K562 (cell line): ENCODE measurements at regions not wholly inside any gene's neighbourhood (a gene's known extent, or its start where the extent isn't known, plus 50 kb on each side); places are given as distances from the start of the nearest gene placed in this dataset.

Source experiments
- ATAC-seq: fragments of 200-7000 bp; cut with Tn5 transposase; 3 replicates; pipeline ENCODE4 v1.9.1; 2020; ENCODE audit warnings: moderate library complexity
- BruUV-seq: library from RNA; stranded (reverse); fragments of 400-500 nt; replicated peaks from 2 replicates; lab custom pipeline; 2021; lab: Mats Ljungman, UMichigan
- CTCF ChIA-PET: fragments of 300-600 bp; formaldehyde crosslinking; extraction: SDS; loops from one replicate; lab custom pipeline; 2021; ENCODE audit warnings: low intra/inter-chr PET ratio; lab: Yijun Ruan, JAX
- POLR2A ChIA-PET: fragments of 300-600, 350-650 bp; sonication (Branson Sonifier 250); formaldehyde crosslinking; extraction: SDS; loops from one replicate; lab custom pipeline; 2021; ENCODE audit warnings: antibody characterized with exemption, inconsistent platforms; lab: Yijun Ruan, JAX
- DNase-seq, 4 experiments: peaks; one replicate each; pipeline versions ENCODE4 v3.0.0 to v3.0.0-alpha.2; 2011 to 2018; ENCODE audit warnings: low spot score in 3 of 4, mixed read lengths in 3 of 4; ENCODE audit errors: extremely low read depth in 1 of 4
- FAIRE-seq: peaks from 2 replicates; lab custom pipeline; 2011; peaks lifted over from hg19 to GRCh38; lab: Jason Lieb, UNC
- H2AFZ ChIP-seq: 2 replicates; pipeline ENCODE4 v1.6.0; 2011; ENCODE audit warnings: low read depth, low read length, control low read depth, inconsistent platforms
- H3K27ac ChIP-seq: fragments of 200-600 bp; 3 replicates; pipeline ENCODE4 v1.8.0; 2011; ENCODE audit warnings: low read depth, mild to moderate bottlenecking, control low read depth, inconsistent platforms, low read length, moderate library complexity, mixed read lengths; ENCODE audit errors: extremely low read depth
- H3K27me3 ChIP-seq, 2 experiments: fragments of 300-600 bp in 1 of 2; 2 replicates in 1 of 2; 3 replicates in 1 of 2; pipeline versions ENCODE4 v1.6.0 to v1.8.0; 2011; ENCODE audit warnings: inconsistent platforms in 2 of 2, low read length in 2 of 2, mild to moderate bottlenecking in 1 of 2, mixed read lengths in 1 of 2, moderate library complexity in 1 of 2; ENCODE audit not compliant: control insufficient read depth in 2 of 2, insufficient read depth in 2 of 2
- H3K36me3 ChIP-seq: fragments of 300-600 bp; 3 replicates; pipeline ENCODE4 v1.8.0; 2011; ENCODE audit warnings: mild to moderate bottlenecking, low read length, inconsistent platforms; ENCODE audit not compliant: control insufficient read depth, insufficient read depth
- H3K4me1 ChIP-seq, 2 experiments: fragments of 200-600 bp in 1 of 2; replicated peaks in 1 of 2; 2 replicates in 1 of 2; 3 replicates in 1 of 2; pipeline versions ENCODE4 v1.5.1 to v1.8.0; 2011; ENCODE audit warnings: inconsistent platforms in 2 of 2, low read length in 2 of 2, mild to moderate bottlenecking in 1 of 2, mixed read lengths in 1 of 2, moderate library complexity in 1 of 2; ENCODE audit not compliant: control insufficient read depth in 2 of 2, insufficient read depth in 2 of 2
- H3K4me2 ChIP-seq: 2 replicates; pipeline ENCODE4 v1.6.1; 2011; ENCODE audit warnings: low read length, control low read depth, inconsistent platforms, mixed read lengths; ENCODE audit not compliant: insufficient read depth
- H3K4me3 ChIP-seq: fragments of 200-600 bp; sonication (generic), shearing (Covaris generic); 2 replicates; pipeline ENCODE4 v1.5.1; 2016; ENCODE audit warnings: control low read depth, inconsistent platforms
- H3K79me2 ChIP-seq: fragments of 200-600 bp; 3 replicates; pipeline ENCODE4 v1.8.0; 2011; ENCODE audit warnings: low read length, inconsistent platforms; ENCODE audit not compliant: control insufficient read depth, insufficient read depth
- H3K9ac ChIP-seq, 2 experiments: 2 replicates each; pipeline versions ENCODE4 v1.6.0 to v1.6.1; 2011; ENCODE audit warnings: low read depth in 2 of 2, low read length in 2 of 2, control low read depth in 1 of 2, inconsistent platforms in 1 of 2, mild to moderate bottlenecking in 1 of 2, mixed read lengths in 1 of 2; ENCODE audit not compliant: insufficient read depth in 1 of 2
- H3K9me1 ChIP-seq: one replicate; pipeline ENCODE4 v1.6.0; 2011; ENCODE audit warnings: inconsistent platforms, mild to moderate bottlenecking, low read length, moderate library complexity; ENCODE audit not compliant: control insufficient read depth, insufficient read depth
- H3K9me3 ChIP-seq: replicated peaks from 2 replicates; pipeline ENCODE4 v1.5.1; 2011; ENCODE audit warnings: low read depth, low read length, inconsistent platforms; ENCODE audit not compliant: control insufficient read depth, insufficient read depth
- H4K20me1 ChIP-seq: replicated peaks from 2 replicates; pipeline ENCODE4 v1.6.1; 2011; ENCODE audit warnings: low read length, inconsistent platforms, mixed read lengths; ENCODE audit not compliant: control insufficient read depth, insufficient read depth
- CEBPG ChIP-seq, 3 experiments: fragments of 200-800 bp in 1 of 3; sonication (Bioruptor generic) in 1 of 3; sonication (generic) in 1 of 3; formaldehyde crosslinking in 1 of 3; IDR thresholded peaks in 2 of 3; conservative IDR thresholded peaks in 1 of 3; 2 replicates each; pipeline versions ENCODE4 v1.6.1 to v1.8.0; 2016 to 2022; ENCODE audit warnings: missing compliant biosample characterization in 2 of 3, missing genetic modification characterization in 2 of 3, mild to moderate bottlenecking in 1 of 3, missing genetic modification reagents in 1 of 3
- CREB1 ChIP-seq, 2 experiments: sonication (generic) in 1 of 2; formaldehyde crosslinking in 1 of 2; IDR thresholded peaks; 2 replicates each; pipeline versions ENCODE4 v1.6.1 to v1.8.0; 2012 to 2022; ENCODE audit warnings: inconsistent platforms in 1 of 2, mild to moderate bottlenecking in 1 of 2, missing genetic modification reagents in 1 of 2, moderate library complexity in 1 of 2
- TFE3 ChIP-seq: fragments of 450-650 bp; formaldehyde crosslinking; IDR thresholded peaks from 2 replicates; pipeline ENCODE4 v1.4.0; 2020; ENCODE audit warnings: mild to moderate bottlenecking, mixed read lengths
- WGBS: fragments of 100-300 bp; shearing (Covaris generic); methylation state at CpG from one replicate; pipeline ENCODE4 v1.1.6; 2016; ENCODE audit warnings: low coverage, mixed read lengths; ENCODE audit not compliant: insufficient coverage; ENCODE audit errors: missing lambda C conversion rate; 5-methylcytosine and 5-hydroxymethylcytosine counted together
- in situ Hi-C: fragments of 300-500 bp; cut with MboI; formaldehyde crosslinking; loops from 4 replicates; pipeline ENCODE4 v1.15.0; 2018; ENCODE audit warnings: inconsistent platforms, mixed read lengths
- intact Hi-C: fragments of 100-400 bp; cut with micrococcal nuclease; formaldehyde crosslinking; loops from 2 replicates; pipeline ENCODE4 v1.14.2; 2022

- ChIA-PET CTCF (no interaction called here), POLR2A (interaction anchor here (1.3 to 1.7 kb wide), 2 partner anchors 9 to 21 kb away, joined by 3 to 4 read pairs; no protein-coding TSS in a partner anchor)
- in situ Hi-C loops (no loop called here), intact Hi-C loops (no loop called here)
- Histone ChIP-seq H3K9ac (no peak overlapping the region), H3K4me1 (peaks cover 0 to 22% of the 10 kb centered on the region in 2 experiments; a peak in 2 of 5 replicates), H3K79me2 (no peaks in the 10 kb centered on the region), H3K4me3 (no peak overlapping the region), H3K27me3 (peaks cover 17 to 21% of the 10 kb centered on the region in 2 experiments), H3K9me3 (no peaks in the 10 kb centered on the region), H2AFZ (no peak overlapping the region), H3K36me3 (no peaks in the 10 kb centered on the region), H4K20me1 (no peaks in the 10 kb centered on the region), H3K9me1 (no peaks in the 10 kb centered on the region), H3K27ac (no peak overlapping the region), H3K4me2 (no peak overlapping the region)
- ATAC-seq (no peak), FAIRE-seq (no peak), DNase-seq (no peak)
- TF ChIP-seq TFE3: peak; percentile 41; the same call in 1 of the 2 replicates
- no peak for TF ChIP-seq CREB1 (IDR thresholded peaks at IDR 0.05)
- TF ChIP-seq CREB1 (CRISPR knock-in tag; IDR thresholded peaks at IDR 0.05): no peak
- TF ChIP-seq CEBPG (CRISPR knock-in tag; IDR thresholded peaks at IDR 0.05): no peak
- peak; percentile 27 to 49; a peak in 2 of 4 replicates for TF ChIP-seq CEBPG (tag; conservative IDR thresholded peaks at IDR 0.05 in 1 of 2, IDR thresholded peaks at IDR 0.05 in 1 of 2)
- BruUV-seq: no TSS peak
- 3% methylated on average over 6 of the region's 6 CpGs for WGBS
Observed at GRCh38 chr9:107711542-107711941, 222.0 kb upstream of the KLF4 start.
